PC-3 (cell line): ENCODE measurements at regions not wholly inside any gene's neighbourhood (a gene's known extent, or its start where the extent isn't known, plus 50 kb on each side); places are given as distances from the start of the nearest gene placed in this dataset.

Experiments
- ATAC-seq: fragments of 200-7000 bp; cut with Tn5 transposase; 2 replicates; pipeline ENCODE4 v1.9.1; 2020; ENCODE audit warnings: mild to moderate bottlenecking, moderate library complexity
- BruUV-seq: library from RNA; stranded (reverse); fragments of 400-500 nt; replicated peaks from 2 replicates; lab custom pipeline; 2021; lab: Mats Ljungman, UMichigan
- CTCF ChIA-PET: fragments of 300-600 bp; sonication (Branson Sonifier 250); formaldehyde crosslinking; loops from one replicate; lab custom pipeline; 2022; ENCODE audit warnings: antibody characterized with exemption; lab: Charles Lee
- POLR2A ChIA-PET: fragments of 300-600 bp; sonication (Branson Sonifier 250); formaldehyde crosslinking; loops from one replicate; lab custom pipeline; 2022; ENCODE audit warnings: antibody characterized with exemption; ENCODE audit not compliant: unreplicated experiment; lab: Charles Lee
- DNase-seq: peaks from one replicate; pipeline ENCODE4 v3.0.0-alpha.2; 2015
- H2AFZ ChIP-seq: fragments of 300-600 bp; sonication (generic); 2 replicates; pipeline ENCODE4 v1.6.0; 2016; ENCODE audit warnings: antibody characterized with exemption, low read length
- H3F3A ChIP-seq: fragments of 300-600 bp; sonication (generic); one replicate; pipeline ENCODE4 v1.6.0; 2017; ENCODE audit warnings: antibody characterized with exemption, low read length, control low read depth, mild to moderate bottlenecking; ENCODE audit not compliant: unreplicated experiment
- H3K27ac ChIP-seq: fragments of 300-600 bp; sonication (generic); 2 replicates; pipeline ENCODE4 v1.5.1; 2016; ENCODE audit warnings: mild to moderate bottlenecking, low read length
- H3K27me3 ChIP-seq: fragments of 300-600 bp; sonication (generic); 2 replicates; pipeline ENCODE4 v1.6.1; 2016; ENCODE audit warnings: low read length, mixed read lengths
- H3K36me3 ChIP-seq: fragments of 300-600 bp; sonication (generic); 2 replicates; pipeline ENCODE4 v1.6.1; 2016; ENCODE audit warnings: low read depth, mixed run types, low read length, mixed read lengths
- H3K4me1 ChIP-seq: fragments of 300-600 bp; sonication (generic); 2 replicates; pipeline ENCODE4 v1.5.1; 2016; ENCODE audit warnings: low read length; ENCODE audit not compliant: insufficient read depth
- H3K4me2 ChIP-seq: fragments of 300-600 bp; sonication (generic); 2 replicates; pipeline ENCODE4 v1.6.0; 2016; ENCODE audit warnings: low read length
- H3K4me3 ChIP-seq: fragments of 300-600 bp; sonication (generic); 2 replicates; pipeline ENCODE4 v1.5.1; 2016; ENCODE audit warnings: mild to moderate bottlenecking, low read length, mixed read lengths
- H3K79me2 ChIP-seq: fragments of 300-600 bp; sonication (generic); 2 replicates; pipeline ENCODE4 v1.6.1; 2017; ENCODE audit warnings: low read length, mixed read lengths
- H3K9ac ChIP-seq: fragments of 300-600 bp; sonication (generic); 2 replicates; pipeline ENCODE4 v1.6.0; 2016; ENCODE audit warnings: mild to moderate bottlenecking, low read length
- H3K9me2 ChIP-seq: fragments of 300-600 bp; sonication (generic); replicated peaks from 2 replicates; pipeline ENCODE4 v1.6.1; 2016; ENCODE audit warnings: mixed run types, low read length, mixed read lengths
- H3K9me3 ChIP-seq: fragments of 300-600 bp; sonication (generic); 2 replicates; pipeline ENCODE4 v1.6.1; 2016; ENCODE audit warnings: low read length, mixed read lengths
- H4K20me1 ChIP-seq: fragments of 300-600 bp; sonication (generic); 2 replicates; pipeline ENCODE4 v1.6.1; 2016; ENCODE audit warnings: low read length, mixed read lengths
- EZH2 ChIP-seq: fragments of 300-600 bp; sonication (generic); IDR thresholded peaks from one replicate; pipeline ENCODE4 v1.6.1; 2017; ENCODE audit warnings: antibody characterized with exemption, mild to moderate bottlenecking, low read length; ENCODE audit not compliant: unreplicated experiment
- EZH2phosphoT487 ChIP-seq: fragments of 300-600 bp; sonication (generic); IDR thresholded peaks from 2 replicates; pipeline ENCODE4 v1.6.1; 2018; ENCODE audit warnings: mild to moderate bottlenecking, antibody characterized with exemption, low read length, borderline replicate concordance
- intact Hi-C: fragments of 100-400 bp; cut with micrococcal nuclease; formaldehyde crosslinking; loops from 2 replicates; pipeline ENCODE4 v1.9.0; 2023
- TF ChIP-seq, protein P1 (sequence below): fragments of 300-600 bp; sonication (generic); conservative IDR thresholded peaks from 2 replicates; pipeline ENCODE4 v1.5.1; 2017; ENCODE audit warnings: antibody characterized with exemption, low read depth, mild to moderate bottlenecking, low read length

DNA sequence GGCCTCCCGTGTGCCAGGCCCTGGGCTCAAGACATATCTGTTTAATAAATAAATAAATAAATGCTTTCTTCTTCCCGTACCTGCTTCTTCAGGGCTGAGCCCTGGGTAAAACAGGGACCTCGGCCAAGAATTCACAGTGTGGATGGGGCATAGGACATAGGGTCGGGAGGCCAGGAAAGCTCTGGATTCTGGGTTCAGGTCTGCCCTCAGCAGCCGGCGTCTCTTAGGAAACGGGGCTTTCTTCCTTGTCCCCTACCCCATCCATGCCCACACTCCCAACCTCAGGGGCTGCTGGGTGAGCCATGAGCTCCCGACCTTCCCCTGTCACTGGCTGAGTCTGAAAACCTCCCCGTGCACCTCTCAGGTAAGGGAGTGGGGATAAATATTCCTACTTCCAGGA, 55.7 kb upstream of the ALX4 start:
- no peaks in the 10 kb centered on the region for H3K9me2 ChIP-seq
- H3K4me2 ChIP-seq: no peak overlapping the region
- H3K79me2 ChIP-seq: no peaks in the 10 kb centered on the region
- no peak overlapping the region for H2AFZ ChIP-seq
- H3K27ac ChIP-seq: no peak overlapping the region
- intact Hi-C loops: no loop called here
- no peaks in the 10 kb centered on the region for H3K36me3 ChIP-seq
- H3K9ac ChIP-seq: no peak overlapping the region
- H3K27me3 ChIP-seq: peaks cover 57% of the 10 kb centered on the region
- BruUV-seq: no TSS peak
- ATAC-seq (no peak), DNase-seq (no peak)
- no peaks in the 10 kb centered on the region for H3F3A ChIP-seq
- no peaks in the 10 kb centered on the region for H3K4me1 ChIP-seq
- no peaks in the 10 kb centered on the region for H4K20me1 ChIP-seq
- H3K4me3 ChIP-seq: no peak overlapping the region
- TF ChIP-seq, protein P1, sequence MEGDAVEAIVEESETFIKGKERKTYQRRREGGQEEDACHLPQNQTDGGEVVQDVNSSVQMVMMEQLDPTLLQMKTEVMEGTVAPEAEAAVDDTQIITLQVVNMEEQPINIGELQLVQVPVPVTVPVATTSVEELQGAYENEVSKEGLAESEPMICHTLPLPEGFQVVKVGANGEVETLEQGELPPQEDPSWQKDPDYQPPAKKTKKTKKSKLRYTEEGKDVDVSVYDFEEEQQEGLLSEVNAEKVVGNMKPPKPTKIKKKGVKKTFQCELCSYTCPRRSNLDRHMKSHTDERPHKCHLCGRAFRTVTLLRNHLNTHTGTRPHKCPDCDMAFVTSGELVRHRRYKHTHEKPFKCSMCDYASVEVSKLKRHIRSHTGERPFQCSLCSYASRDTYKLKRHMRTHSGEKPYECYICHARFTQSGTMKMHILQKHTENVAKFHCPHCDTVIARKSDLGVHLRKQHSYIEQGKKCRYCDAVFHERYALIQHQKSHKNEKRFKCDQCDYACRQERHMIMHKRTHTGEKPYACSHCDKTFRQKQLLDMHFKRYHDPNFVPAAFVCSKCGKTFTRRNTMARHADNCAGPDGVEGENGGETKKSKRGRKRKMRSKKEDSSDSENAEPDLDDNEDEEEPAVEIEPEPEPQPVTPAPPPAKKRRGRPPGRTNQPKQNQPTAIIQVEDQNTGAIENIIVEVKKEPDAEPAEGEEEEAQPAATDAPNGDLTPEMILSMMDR: no peak
- no peak for TF ChIP-seq EZH2phosphoT487
- no peak for TF ChIP-seq EZH2
- POLR2A ChIA-PET: no interaction called here
- CTCF ChIA-PET: no interaction called here
- no peaks in the 10 kb centered on the region for H3K9me3 ChIP-seq

DNA sequence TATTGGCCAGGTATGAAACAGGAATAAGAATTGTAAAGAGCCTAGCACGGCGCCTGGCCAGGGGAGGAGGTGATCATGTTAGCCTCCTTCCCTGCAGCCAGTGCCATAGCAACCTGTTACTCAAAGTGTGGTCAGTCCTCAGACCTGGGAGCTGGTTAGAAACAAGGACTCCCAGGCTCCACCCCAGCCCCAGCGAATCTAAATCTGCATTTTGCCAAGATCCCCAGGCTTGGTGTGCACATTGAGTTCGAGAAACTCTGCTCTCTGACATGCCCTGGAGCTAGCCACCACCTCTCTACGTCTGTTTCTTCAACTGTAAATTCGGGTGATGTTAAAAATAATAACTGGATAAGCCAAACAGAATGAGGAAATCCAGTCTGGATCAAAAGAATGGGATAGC, 56.1 kb upstream of the ALX4 start:
- H3K27ac ChIP-seq: no peak overlapping the region
- ATAC-seq (no peak), DNase-seq (no peak)
- no TSS peak for BruUV-seq
- H3K9me3 ChIP-seq: no peaks in the 10 kb centered on the region
- intact Hi-C loops: no loop called here
- H4K20me1 ChIP-seq: no peaks in the 10 kb centered on the region
- H3K79me2 ChIP-seq: no peaks in the 10 kb centered on the region
- H3K36me3 ChIP-seq: no peaks in the 10 kb centered on the region
- TF ChIP-seq EZH2: no peak
- TF ChIP-seq, protein P1: no peak
- no peak for TF ChIP-seq EZH2phosphoT487
- H3K4me3 ChIP-seq: no peak overlapping the region
- H3F3A ChIP-seq: no peaks in the 10 kb centered on the region
- ChIA-PET POLR2A (no interaction called here), CTCF (no interaction called here)
- no peaks in the 10 kb centered on the region for H3K4me1 ChIP-seq
- peaks cover 53% of the 10 kb centered on the region for H3K27me3 ChIP-seq
- H3K9ac ChIP-seq: no peak overlapping the region
- H2AFZ ChIP-seq: no peak overlapping the region
- no peak overlapping the region for H3K4me2 ChIP-seq
- H3K9me2 ChIP-seq: no peaks in the 10 kb centered on the region

DNA sequence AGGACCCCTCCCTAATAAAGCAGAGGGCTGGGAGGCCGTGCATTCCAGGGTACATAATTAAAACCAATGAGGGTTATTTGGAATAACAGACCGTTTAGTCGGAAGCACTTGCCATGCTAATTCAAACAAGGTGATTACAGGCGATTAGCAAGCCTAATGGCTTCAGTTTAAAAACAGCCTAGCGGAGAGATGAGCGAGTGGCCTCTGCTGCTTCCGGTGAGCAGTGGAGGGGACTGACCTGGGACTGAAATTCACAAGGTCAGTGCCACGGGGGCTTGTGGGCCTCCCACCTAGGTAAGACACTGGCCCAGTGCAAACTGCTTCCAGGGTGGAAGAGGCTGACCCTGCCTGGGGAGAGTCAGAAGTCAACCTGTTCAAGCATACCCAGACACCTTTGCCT, 56.8 kb upstream of the ALX4 start:
- Histone ChIP-seq H3K4me1 (no peaks in the 10 kb centered on the region), H3K9me3 (no peaks in the 10 kb centered on the region), H3K4me3 (no peak overlapping the region), H3K9ac (no peak overlapping the region), H3K79me2 (no peaks in the 10 kb centered on the region), H4K20me1 (no peaks in the 10 kb centered on the region), H2AFZ (no peak overlapping the region), H3K9me2 (no peaks in the 10 kb centered on the region), H3K27me3 (peaks cover 46% of the 10 kb centered on the region), H3K36me3 (no peaks in the 10 kb centered on the region), H3K27ac (no peak overlapping the region), H3F3A (no peaks in the 10 kb centered on the region), H3K4me2 (no peak overlapping the region)
- ChIA-PET CTCF (no interaction called here), POLR2A (no interaction called here)
- intact Hi-C loops: no loop called here
- DNase-seq: no peak
- no peak for ATAC-seq
- BruUV-seq: no TSS peak
- TF ChIP-seq, protein P1: no peak
- TF ChIP-seq EZH2phosphoT487 (no peak), EZH2 (no peak)
